ENCODE measurements at regions not wholly inside any gene's neighbourhood (a gene's known extent, or its start where the extent isn't known, plus 50 kb on each side); places are given as distances from the start of the nearest gene placed in this dataset.

- no peak for TF ChIP-seq POLR2A (IDR thresholded peaks at IDR 0.05)
- TF ChIP-seq CTCF (IDR thresholded peaks at IDR 0.05), result no peak
- TF ChIP-seq POLR2AphosphoS5 (IDR thresholded peaks at IDR 0.05), result no peak
These were observed 147.1 kb upstream of the CNTN6 start for GRCh38 chr3:945738-946137.
